GM19455 (cell line): ENCODE measurements at regions not wholly inside any gene's neighbourhood (a gene's known extent, or its start where the extent isn't known, plus 50 kb on each side); places are given as distances from the start of the nearest gene placed in this dataset.

Experiments
- ATAC-seq: cut with Tn5 transposase; IDR thresholded peaks from one replicate; pipeline ENCODE4 v1.9.1; 2021; ENCODE audit not compliant: unreplicated experiment

GRCh38 chr13:79681069-79681468 lies 200.1 kb downstream of the NDFIP2 start:
- ATAC-seq = no peak

- no peak for ATAC-seq
Measured at GRCh38 chr13:79680485-79680884, 199.5 kb downstream of the NDFIP2 start.

GRCh38 chr13:79679334-79679733 lies 198.4 kb downstream of the NDFIP2 start:
- peak; percentile 80 for ATAC-seq

- ATAC-seq = no peak
Measured at GRCh38 chr13:79678100-79678499, 197.1 kb downstream of the NDFIP2 start.

- ATAC-seq = no peak
Measured at GRCh38 chr13:79675931-79676660, 195.1 kb downstream of the NDFIP2 start.

- ATAC-seq = no peak
Measured at GRCh38 chr13:79674765-79675515, 194.0 kb downstream of the NDFIP2 start.

- no peak for ATAC-seq
Measured at GRCh38 chr13:79673993-79674377, 193.0 kb downstream of the NDFIP2 start.

GRCh38 chr13:79673310-79673992 lies 192.5 kb downstream of the NDFIP2 start:
- no peak for ATAC-seq

- no peak for ATAC-seq
Measured at GRCh38 chr13:79671420-79671819, 190.5 kb downstream of the NDFIP2 start.

- ATAC-seq = no peak
Measured at GRCh38 chr13:79668201-79668752, 187.3 kb downstream of the NDFIP2 start.

GRCh38 chr13:79667771-79668170 lies 186.8 kb downstream of the NDFIP2 start:
- ATAC-seq = no peak

GRCh38 chr13:79663977-79664636 lies 183.2 kb downstream of the NDFIP2 start:
- no peak for ATAC-seq

- no peak for ATAC-seq
Measured at GRCh38 chr13:79663435-79663834, 182.5 kb downstream of the NDFIP2 start.

- no peak for ATAC-seq
Measured at GRCh38 chr13:79662882-79663281, 181.9 kb downstream of the NDFIP2 start.

- no peak for ATAC-seq
Measured at GRCh38 chr13:79660361-79660760, 179.4 kb downstream of the NDFIP2 start.

GRCh38 chr13:79659121-79659521 lies 178.2 kb downstream of the NDFIP2 start:
- ATAC-seq = no peak

- ATAC-seq = no peak
Measured at GRCh38 chr13:79658333-79658975, 177.5 kb downstream of the NDFIP2 start.

GRCh38 chr13:79655509-79655908 lies 174.6 kb downstream of the NDFIP2 start:
- ATAC-seq = no peak

GRCh38 chr13:79654520-79654919 lies 173.6 kb downstream of the NDFIP2 start:
- no peak for ATAC-seq

GRCh38 chr13:79650688-79651087 lies 169.7 kb downstream of the NDFIP2 start:
- ATAC-seq = no peak

GRCh38 chr13:79648191-79648590 lies 167.2 kb downstream of the NDFIP2 start:
- no peak for ATAC-seq
